Breast epithelium (tissue), 3 donors: ENCODE measurements at regions not wholly inside any gene's neighbourhood (a gene's known extent, or its start where the extent isn't known, plus 50 kb on each side); places are given as distances from the start of the nearest gene placed in this dataset.

Experiments
- POLR2A ChIP-seq: fragments of 450-650 bp; IDR thresholded peaks from one replicate; pipeline ENCODE4 v1.6.1; 2016; ENCODE audit warnings: antibody characterized with exemption, mild to moderate bottlenecking, moderate library complexity
- POLR2AphosphoS5 ChIP-seq, 3 donors: sonication (generic); formaldehyde crosslinking; IDR thresholded peaks; one replicate each; pipeline ENCODE4 v1.6.1; 2017; ENCODE audit warnings: antibody characterized with exemption in 3 of 3
- TF ChIP-seq, protein P1 (sequence below), 3 donors: fragments of 450-650 bp; IDR thresholded peaks; one replicate each; pipeline ENCODE4 v1.5.1; 2016 to 2017; ENCODE audit warnings: antibody characterized with exemption in 3 of 3, mild to moderate bottlenecking in 3 of 3, moderate library complexity in 3 of 3

DNA sequence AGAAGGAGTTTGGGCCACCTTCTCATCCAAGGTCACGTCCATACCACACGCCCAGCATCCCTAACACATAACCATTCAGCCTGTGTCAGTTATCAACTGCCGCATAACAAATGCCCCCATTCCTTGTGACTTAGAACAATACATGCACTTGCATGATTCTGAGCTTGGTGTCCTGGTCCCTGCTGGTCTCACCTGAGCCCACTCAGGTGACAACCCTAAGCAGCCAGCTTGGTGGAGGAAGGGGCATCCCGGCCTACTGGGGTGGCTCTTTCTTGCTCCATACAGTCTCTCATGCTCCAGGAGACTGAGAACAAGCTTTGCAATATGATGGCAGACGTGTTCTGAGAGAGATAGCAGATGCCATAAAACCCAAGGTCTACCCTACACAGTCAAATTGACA lies 1276.9 kb downstream of the TBC1D22A start:
- TF ChIP-seq, protein P1, sequence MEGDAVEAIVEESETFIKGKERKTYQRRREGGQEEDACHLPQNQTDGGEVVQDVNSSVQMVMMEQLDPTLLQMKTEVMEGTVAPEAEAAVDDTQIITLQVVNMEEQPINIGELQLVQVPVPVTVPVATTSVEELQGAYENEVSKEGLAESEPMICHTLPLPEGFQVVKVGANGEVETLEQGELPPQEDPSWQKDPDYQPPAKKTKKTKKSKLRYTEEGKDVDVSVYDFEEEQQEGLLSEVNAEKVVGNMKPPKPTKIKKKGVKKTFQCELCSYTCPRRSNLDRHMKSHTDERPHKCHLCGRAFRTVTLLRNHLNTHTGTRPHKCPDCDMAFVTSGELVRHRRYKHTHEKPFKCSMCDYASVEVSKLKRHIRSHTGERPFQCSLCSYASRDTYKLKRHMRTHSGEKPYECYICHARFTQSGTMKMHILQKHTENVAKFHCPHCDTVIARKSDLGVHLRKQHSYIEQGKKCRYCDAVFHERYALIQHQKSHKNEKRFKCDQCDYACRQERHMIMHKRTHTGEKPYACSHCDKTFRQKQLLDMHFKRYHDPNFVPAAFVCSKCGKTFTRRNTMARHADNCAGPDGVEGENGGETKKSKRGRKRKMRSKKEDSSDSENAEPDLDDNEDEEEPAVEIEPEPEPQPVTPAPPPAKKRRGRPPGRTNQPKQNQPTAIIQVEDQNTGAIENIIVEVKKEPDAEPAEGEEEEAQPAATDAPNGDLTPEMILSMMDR (IDR thresholded peaks at IDR 0.05) = no peak
- TF ChIP-seq POLR2A (no peak), POLR2AphosphoS5 (IDR thresholded peaks at IDR 0.05) (no peak)
